Activated T-helper 17 cell treated with anti-CD3 and anti-CD28 coated beads, Interleukin-2, amount 50 U/mL, for 72 hours (primary cell): ENCODE measurements at regions not wholly inside any gene's neighbourhood (a gene's known extent, or its start where the extent isn't known, plus 50 kb on each side); places are given as distances from the start of the nearest gene placed in this dataset.
"Not testable (repeated sequence)": the region's sequence is repeated elsewhere in the genome, so short reads cannot be mapped to it uniquely, and the experiment has no call there.

Source experiments
- ATAC-seq: fragments of 150-1000 bp; cut with Tn5 transposase; replicated peaks from 2 replicates; pipeline ENCODE4 v1.10.0; 2021; ENCODE audit warnings: mild to moderate bottlenecking, moderate library complexity
- H3K27ac Mint-ChIP-seq: one replicate; pipeline ENCODE4 v1.8.0; 2022; ENCODE audit warnings: mixed read lengths
- H3K27me3 Mint-ChIP-seq: one replicate; pipeline ENCODE4 v1.8.0; 2022; ENCODE audit warnings: mixed read lengths
- H3K36me3 Mint-ChIP-seq: one replicate; pipeline ENCODE4 v1.8.0; 2022; ENCODE audit warnings: low read depth, mild to moderate bottlenecking, mixed read lengths
- H3K4me1 Mint-ChIP-seq: one replicate; pipeline ENCODE4 v1.8.0; 2022; ENCODE audit warnings: mixed read lengths
- H3K4me3 Mint-ChIP-seq: one replicate; pipeline ENCODE4 v1.8.0; 2022; ENCODE audit warnings: mild to moderate bottlenecking, mixed read lengths
- H3K9me3 Mint-ChIP-seq: one replicate; pipeline ENCODE4 v1.8.0; 2022; ENCODE audit warnings: mixed read lengths

GRCh38 chrX:109782994-109783700 is 50.1 kb upstream of the ACSL4 start:
- ATAC-seq, result peak; percentile 91
- H3K36me3 Mint-ChIP-seq, result no peaks in the 10 kb centered on the region
- peaks cover 10% of the 10 kb centered on the region for H3K4me1 Mint-ChIP-seq
- H3K27ac Mint-ChIP-seq, result peak overlapping the region; percentile 94
- H3K27me3 Mint-ChIP-seq, result no peaks in the 10 kb centered on the region
- H3K4me3 Mint-ChIP-seq, result peak overlapping the region; percentile 76
- H3K9me3 Mint-ChIP-seq, result no peaks in the 10 kb centered on the region

GRCh38 chrX:109783701-109784079 is 50.6 kb upstream of the ACSL4 start:
- ATAC-seq, result no peak
- Mint-ChIP-seq H3K9me3 (no peaks in the 10 kb centered on the region), H3K27me3 (no peaks in the 10 kb centered on the region), H3K36me3 (no peaks in the 10 kb centered on the region), H3K4me3 (peak overlapping the region; percentile 76), H3K4me1 (peaks cover 10% of the 10 kb centered on the region), H3K27ac (peak overlapping the region; percentile 94)

- Mint-ChIP-seq H3K27me3 (no peaks in the 10 kb centered on the region), H3K4me1 (peaks cover 10% of the 10 kb centered on the region), H3K36me3 (no peaks in the 10 kb centered on the region), H3K9me3 (no peaks in the 10 kb centered on the region), H3K27ac (no peak overlapping the region), H3K4me3 (no peak overlapping the region)
- ATAC-seq, result no peak
These were observed 52.0 kb upstream of the ACSL4 start for GRCh38 chrX:109785053-109785452.

GRCh38 chrX:109790511-109790910 is 57.5 kb upstream of the ACSL4 start:
- not testable (repeated sequence) for H3K27me3 Mint-ChIP-seq, H3K4me1 Mint-ChIP-seq, H3K9me3 Mint-ChIP-seq, H3K27ac Mint-ChIP-seq, ATAC-seq, H3K36me3 Mint-ChIP-seq, H3K4me3 Mint-ChIP-seq

- H3K27me3 Mint-ChIP-seq, result peaks cover 4% of the 10 kb centered on the region
- H3K4me1 Mint-ChIP-seq, result no peaks in the 10 kb centered on the region
- no peak for ATAC-seq
- no peak overlapping the region for H3K27ac Mint-ChIP-seq
- no peaks in the 10 kb centered on the region for H3K9me3 Mint-ChIP-seq
- H3K36me3 Mint-ChIP-seq, result no peaks in the 10 kb centered on the region
- no peak overlapping the region for H3K4me3 Mint-ChIP-seq
These were observed 60.1 kb upstream of the ACSL4 start for GRCh38 chrX:109793191-109793590.

- Mint-ChIP-seq H3K27me3 (peaks cover 4% of the 10 kb centered on the region), H3K4me3 (no peak overlapping the region), H3K9me3 (no peaks in the 10 kb centered on the region), H3K36me3 (no peaks in the 10 kb centered on the region), H3K27ac (no peak overlapping the region), H3K4me1 (no peaks in the 10 kb centered on the region)
- no peak for ATAC-seq
These were observed 62.6 kb upstream of the ACSL4 start for GRCh38 chrX:109795682-109796081.

- no peak for ATAC-seq
- H3K27me3 Mint-ChIP-seq, result peaks cover 4% of the 10 kb centered on the region
- H3K36me3 Mint-ChIP-seq, result no peaks in the 10 kb centered on the region
- H3K4me3 Mint-ChIP-seq, result no peak overlapping the region
- no peaks in the 10 kb centered on the region for H3K4me1 Mint-ChIP-seq
- H3K9me3 Mint-ChIP-seq, result no peaks in the 10 kb centered on the region
- H3K27ac Mint-ChIP-seq, result no peak overlapping the region
These were observed 64.4 kb upstream of the ACSL4 start for GRCh38 chrX:109797311-109797975.

- no peaks in the 10 kb centered on the region for H3K4me1 Mint-ChIP-seq
- ATAC-seq, result no peak
- H3K27ac Mint-ChIP-seq, result no peak overlapping the region
- H3K9me3 Mint-ChIP-seq, result no peaks in the 10 kb centered on the region
- no peaks in the 10 kb centered on the region for H3K27me3 Mint-ChIP-seq
- no peak overlapping the region for H3K4me3 Mint-ChIP-seq
- no peaks in the 10 kb centered on the region for H3K36me3 Mint-ChIP-seq
These were observed 79.2 kb upstream of the ACSL4 start for GRCh38 chrX:109812236-109812635.

GRCh38 chrX:109813236-109813635 is 80.2 kb upstream of the ACSL4 start:
- Mint-ChIP-seq H3K4me1 (no peaks in the 10 kb centered on the region), H3K27ac (no peak overlapping the region), H3K4me3 (no peak overlapping the region), H3K9me3 (no peaks in the 10 kb centered on the region), H3K27me3 (no peaks in the 10 kb centered on the region), H3K36me3 (no peaks in the 10 kb centered on the region)
- ATAC-seq, result no peak

- Mint-ChIP-seq H3K36me3 (no peaks in the 10 kb centered on the region), H3K4me3 (no peak overlapping the region), H3K9me3 (no peaks in the 10 kb centered on the region), H3K4me1 (no peaks in the 10 kb centered on the region), H3K27me3 (no peaks in the 10 kb centered on the region), H3K27ac (no peak overlapping the region)
- no peak for ATAC-seq
These were observed 85.9 kb upstream of the ACSL4 start for GRCh38 chrX:109818976-109819375.

GRCh38 chrX:109822861-109823260 is 89.8 kb upstream of the ACSL4 start:
- no peaks in the 10 kb centered on the region for H3K36me3 Mint-ChIP-seq
- no peak overlapping the region for H3K4me3 Mint-ChIP-seq
- H3K9me3 Mint-ChIP-seq, result no peaks in the 10 kb centered on the region
- H3K4me1 Mint-ChIP-seq, result no peaks in the 10 kb centered on the region
- ATAC-seq, result no peak
- H3K27ac Mint-ChIP-seq, result no peak overlapping the region
- no peaks in the 10 kb centered on the region for H3K27me3 Mint-ChIP-seq

GRCh38 chrX:109826954-109827708 is 94.1 kb upstream of the ACSL4 start:
- Mint-ChIP-seq H3K27ac (no peak overlapping the region), H3K4me1 (no peaks in the 10 kb centered on the region), H3K27me3 (no peaks in the 10 kb centered on the region), H3K36me3 (no peaks in the 10 kb centered on the region), H3K4me3 (no peak overlapping the region), H3K9me3 (no peaks in the 10 kb centered on the region)
- peak; percentile 29 for ATAC-seq

GRCh38 chrX:109827772-109828171 is 94.7 kb upstream of the ACSL4 start:
- Mint-ChIP-seq H3K4me1 (no peaks in the 10 kb centered on the region), H3K27me3 (no peaks in the 10 kb centered on the region), H3K4me3 (no peak overlapping the region), H3K9me3 (no peaks in the 10 kb centered on the region), H3K36me3 (no peaks in the 10 kb centered on the region), H3K27ac (no peak overlapping the region)
- ATAC-seq, result no peak

GRCh38 chrX:109830157-109830703 is 97.2 kb upstream of the ACSL4 start:
- Mint-ChIP-seq H3K36me3 (no peaks in the 10 kb centered on the region), H3K27ac (no peak overlapping the region), H3K4me1 (no peaks in the 10 kb centered on the region), H3K27me3 (no peaks in the 10 kb centered on the region), H3K9me3 (no peaks in the 10 kb centered on the region), H3K4me3 (no peak overlapping the region)
- ATAC-seq, result peak; percentile 54
